Erythroblast (primary cell): ENCODE measurements at regions not wholly inside any gene's neighbourhood (a gene's known extent, or its start where the extent isn't known, plus 50 kb on each side); places are given as distances from the start of the nearest gene placed in this dataset.

Experiments used
- GATA1 ChIP-seq: IDR thresholded peaks from 2 replicates; pipeline ENCODE4 v1.6.1; 2011; ENCODE audit warnings: low read depth, mild to moderate bottlenecking, control low read depth, low read length, moderate library complexity
- POLR2A ChIP-seq: IDR thresholded peaks from 2 replicates; pipeline ENCODE4 v1.6.1; 2011; ENCODE audit warnings: mild to moderate bottlenecking, low read length

DNA sequence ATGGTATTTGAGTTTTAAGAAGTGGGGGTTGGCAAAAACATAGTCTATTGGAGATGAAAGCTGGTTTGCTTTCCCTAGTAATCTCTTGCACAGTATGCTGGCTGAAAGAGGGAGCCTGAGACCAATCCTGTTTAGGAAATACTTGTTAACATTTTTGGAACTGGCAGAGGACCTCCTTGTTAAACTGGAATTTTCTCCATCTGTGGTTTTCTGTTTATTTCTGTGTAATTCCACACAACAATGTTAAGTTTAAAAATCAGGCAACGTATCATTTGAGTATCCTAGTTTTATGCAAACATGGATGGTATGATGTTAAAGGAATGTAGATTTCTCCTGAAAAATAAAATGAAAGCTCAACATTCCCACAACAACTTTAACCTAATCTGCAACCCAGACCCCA, 536.0 kb upstream of the TBL1XR1 start:
- TF ChIP-seq POLR2A (no peak), GATA1 (no peak)
